PC-3 (cell line): ENCODE measurements at regions not wholly inside any gene's neighbourhood (a gene's known extent, or its start where the extent isn't known, plus 50 kb on each side); places are given as distances from the start of the nearest gene placed in this dataset.

ENCODE experiments used
- ATAC-seq: fragments of 200-7000 bp; cut with Tn5 transposase; 2 replicates; pipeline ENCODE4 v1.9.1; 2020; ENCODE audit warnings: mild to moderate bottlenecking, moderate library complexity
- BruUV-seq: library from RNA; stranded (reverse); fragments of 400-500 nt; replicated peaks from 2 replicates; lab custom pipeline; 2021; lab: Mats Ljungman, UMichigan
- CTCF ChIA-PET: fragments of 300-600 bp; sonication (Branson Sonifier 250); formaldehyde crosslinking; loops from one replicate; lab custom pipeline; 2022; ENCODE audit warnings: antibody characterized with exemption; lab: Charles Lee
- POLR2A ChIA-PET: fragments of 300-600 bp; sonication (Branson Sonifier 250); formaldehyde crosslinking; loops from one replicate; lab custom pipeline; 2022; ENCODE audit warnings: antibody characterized with exemption; ENCODE audit not compliant: unreplicated experiment; lab: Charles Lee
- DNase-seq: peaks from one replicate; pipeline ENCODE4 v3.0.0-alpha.2; 2015
- H2AFZ ChIP-seq: fragments of 300-600 bp; sonication (generic); 2 replicates; pipeline ENCODE4 v1.6.0; 2016; ENCODE audit warnings: antibody characterized with exemption, low read length
- H3F3A ChIP-seq: fragments of 300-600 bp; sonication (generic); one replicate; pipeline ENCODE4 v1.6.0; 2017; ENCODE audit warnings: antibody characterized with exemption, low read length, control low read depth, mild to moderate bottlenecking; ENCODE audit not compliant: unreplicated experiment
- H3K27ac ChIP-seq: fragments of 300-600 bp; sonication (generic); 2 replicates; pipeline ENCODE4 v1.5.1; 2016; ENCODE audit warnings: mild to moderate bottlenecking, low read length
- H3K27me3 ChIP-seq: fragments of 300-600 bp; sonication (generic); 2 replicates; pipeline ENCODE4 v1.6.1; 2016; ENCODE audit warnings: low read length, mixed read lengths
- H3K36me3 ChIP-seq: fragments of 300-600 bp; sonication (generic); 2 replicates; pipeline ENCODE4 v1.6.1; 2016; ENCODE audit warnings: low read depth, mixed run types, low read length, mixed read lengths
- H3K4me1 ChIP-seq: fragments of 300-600 bp; sonication (generic); 2 replicates; pipeline ENCODE4 v1.5.1; 2016; ENCODE audit warnings: low read length; ENCODE audit not compliant: insufficient read depth
- H3K4me2 ChIP-seq: fragments of 300-600 bp; sonication (generic); 2 replicates; pipeline ENCODE4 v1.6.0; 2016; ENCODE audit warnings: low read length
- H3K4me3 ChIP-seq: fragments of 300-600 bp; sonication (generic); 2 replicates; pipeline ENCODE4 v1.5.1; 2016; ENCODE audit warnings: mild to moderate bottlenecking, low read length, mixed read lengths
- H3K79me2 ChIP-seq: fragments of 300-600 bp; sonication (generic); 2 replicates; pipeline ENCODE4 v1.6.1; 2017; ENCODE audit warnings: low read length, mixed read lengths
- H3K9ac ChIP-seq: fragments of 300-600 bp; sonication (generic); 2 replicates; pipeline ENCODE4 v1.6.0; 2016; ENCODE audit warnings: mild to moderate bottlenecking, low read length
- H3K9me2 ChIP-seq: fragments of 300-600 bp; sonication (generic); replicated peaks from 2 replicates; pipeline ENCODE4 v1.6.1; 2016; ENCODE audit warnings: mixed run types, low read length, mixed read lengths
- H3K9me3 ChIP-seq: fragments of 300-600 bp; sonication (generic); 2 replicates; pipeline ENCODE4 v1.6.1; 2016; ENCODE audit warnings: low read length, mixed read lengths
- H4K20me1 ChIP-seq: fragments of 300-600 bp; sonication (generic); 2 replicates; pipeline ENCODE4 v1.6.1; 2016; ENCODE audit warnings: low read length, mixed read lengths
- CTCF ChIP-seq: fragments of 300-600 bp; sonication (generic); conservative IDR thresholded peaks from 2 replicates; pipeline ENCODE4 v1.5.1; 2017; ENCODE audit warnings: antibody characterized with exemption, low read depth, mild to moderate bottlenecking, low read length
- EZH2 ChIP-seq: fragments of 300-600 bp; sonication (generic); IDR thresholded peaks from one replicate; pipeline ENCODE4 v1.6.1; 2017; ENCODE audit warnings: antibody characterized with exemption, mild to moderate bottlenecking, low read length; ENCODE audit not compliant: unreplicated experiment
- EZH2phosphoT487 ChIP-seq: fragments of 300-600 bp; sonication (generic); IDR thresholded peaks from 2 replicates; pipeline ENCODE4 v1.6.1; 2018; ENCODE audit warnings: mild to moderate bottlenecking, antibody characterized with exemption, low read length, borderline replicate concordance
- intact Hi-C: fragments of 100-400 bp; cut with micrococcal nuclease; formaldehyde crosslinking; loops from 2 replicates; pipeline ENCODE4 v1.9.0; 2023

- intact Hi-C loops: no loop called here
- H3K4me3 ChIP-seq: no peak overlapping the region
- POLR2A ChIA-PET: no interaction called here
Measured at GRCh38 chr1:234874291-234875288, 254.0 kb downstream of the TOMM20 start.

GRCh38 chr1:234871710-234872271 lies 256.8 kb downstream of the TOMM20 start:
- H3K9me2 ChIP-seq: no peaks in the 10 kb centered on the region
- H3K4me3 ChIP-seq: no peak overlapping the region
- H3K27ac ChIP-seq: no peak overlapping the region
- POLR2A ChIA-PET: no interaction called here
- no TSS peak for BruUV-seq
- no peak overlapping the region for H2AFZ ChIP-seq
- intact Hi-C loops: no loop called here
- H3F3A ChIP-seq: no peaks in the 10 kb centered on the region
- peaks cover 10% of the 10 kb centered on the region; the same call in 1 of the 2 replicates for H3K4me1 ChIP-seq
- ATAC-seq: no peak
- H3K27me3 ChIP-seq: no peaks in the 10 kb centered on the region
- no peaks in the 10 kb centered on the region for H3K36me3 ChIP-seq
- H3K79me2 ChIP-seq: no peaks in the 10 kb centered on the region
- no peaks in the 10 kb centered on the region for H4K20me1 ChIP-seq
- no peak overlapping the region for H3K4me2 ChIP-seq
- TF ChIP-seq EZH2 (no peak), EZH2phosphoT487 (no peak), CTCF (no peak)
- H3K9me3 ChIP-seq: no peaks in the 10 kb centered on the region
- no peak overlapping the region for H3K9ac ChIP-seq
- CTCF ChIA-PET: no interaction called here
- DNase-seq: no peak

More at GRCh38 chr1:234874291-234875288, 254.0 kb downstream of the TOMM20 start:
- no peaks in the 10 kb centered on the region for H4K20me1 ChIP-seq
- CTCF ChIA-PET: no interaction called here
- no peak overlapping the region for H3K9ac ChIP-seq
- no peaks in the 10 kb centered on the region for H3F3A ChIP-seq
- no peak overlapping the region for H3K27ac ChIP-seq
- no peaks in the 10 kb centered on the region for H3K27me3 ChIP-seq
- no peak overlapping the region for H3K4me2 ChIP-seq
- no peaks in the 10 kb centered on the region for H3K9me2 ChIP-seq
- no peaks in the 10 kb centered on the region for H3K79me2 ChIP-seq
- H3K36me3 ChIP-seq: no peaks in the 10 kb centered on the region
- no peak for ATAC-seq
- DNase-seq: no peak
- no peaks in the 10 kb centered on the region for H3K9me3 ChIP-seq
- peaks cover 11% of the 10 kb centered on the region; the same call in 1 of the 2 replicates for H3K4me1 ChIP-seq
- no peak for TF ChIP-seq CTCF
- no peak for TF ChIP-seq EZH2phosphoT487
- TF ChIP-seq EZH2: no peak
- BruUV-seq: no TSS peak
- H2AFZ ChIP-seq: no peak overlapping the region
